22Rv1 (cell line): ENCODE measurements at regions not wholly inside any gene's neighbourhood (a gene's known extent, or its start where the extent isn't known, plus 50 kb on each side); places are given as distances from the start of the nearest gene placed in this dataset.
A peak's percentile ranks its signal among the peaks of the same experiment; 100 is the strongest.

Experiments used
- H3K27ac ChIP-seq: fragments of 450-650 bp; 2 replicates; pipeline ENCODE4 v1.5.1; 2017
- CTCF ChIP-seq: fragments of 450-650 bp; IDR thresholded peaks from 2 replicates; pipeline ENCODE4 v1.5.1; 2017; ENCODE audit warnings: mild to moderate bottlenecking
- ZFX ChIP-seq: fragments of 450-650 bp; IDR thresholded peaks from 2 replicates; pipeline ENCODE4 v1.6.1; 2017; ENCODE audit warnings: antibody characterized with exemption, borderline replicate concordance

GRCh38 chr3:67916353-67916752, 261.9 kb upstream of the SUCLG2 start:
- TF ChIP-seq ZFX (no peak), CTCF (no peak)
- no peak overlapping the region for H3K27ac ChIP-seq

- H3K27ac ChIP-seq, result no peak overlapping the region
- no peak for TF ChIP-seq CTCF
- no peak for TF ChIP-seq ZFX
Observed at GRCh38 chr3:67907735-67908134, 253.3 kb upstream of the SUCLG2 start.

- no peak overlapping the region for H3K27ac ChIP-seq
- TF ChIP-seq ZFX, result no peak
- no peak for TF ChIP-seq CTCF
Observed at GRCh38 chr3:67906261-67906660, 251.8 kb upstream of the SUCLG2 start.

- no peak overlapping the region for H3K27ac ChIP-seq
- TF ChIP-seq CTCF, result peak; percentile 24; the same call in 1 of the 2 replicates
- TF ChIP-seq ZFX, result no peak
Observed at GRCh38 chr3:67901681-67902080, 247.3 kb upstream of the SUCLG2 start.

GRCh38 chr3:67898916-67899315, 244.5 kb upstream of the SUCLG2 start:
- H3K27ac ChIP-seq, result no peak overlapping the region
- TF ChIP-seq CTCF (no peak), ZFX (no peak)

GRCh38 chr3:67897351-67898336, 243.2 kb upstream of the SUCLG2 start:
- H3K27ac ChIP-seq, result no peak overlapping the region
- no peak for TF ChIP-seq CTCF
- TF ChIP-seq ZFX, result no peak

GRCh38 chr3:67896130-67896529, 241.7 kb upstream of the SUCLG2 start:
- no peak for TF ChIP-seq CTCF
- TF ChIP-seq ZFX, result no peak
- no peak overlapping the region for H3K27ac ChIP-seq
